Ishikawa (cell line): ENCODE measurements at regions not wholly inside any gene's neighbourhood (a gene's known extent, or its start where the extent isn't known, plus 50 kb on each side); places are given as distances from the start of the nearest gene placed in this dataset.

Source experiments
- CEBPB ChIP-seq: IDR thresholded peaks from 2 replicates; pipeline ENCODE4 v1.6.1; 2012
- CREB1 ChIP-seq: IDR thresholded peaks from 2 replicates; pipeline ENCODE4 v1.6.1; 2012; ENCODE audit warnings: low read depth
- EGR1 ChIP-seq: IDR thresholded peaks from 2 replicates; pipeline ENCODE4 v1.6.1; 2012
- EP300 ChIP-seq: IDR thresholded peaks from 2 replicates; pipeline ENCODE4 v1.6.1; 2012; ENCODE audit warnings: borderline replicate concordance
- FOXM1 ChIP-seq: IDR thresholded peaks from 2 replicates; pipeline ENCODE4 v1.6.1; 2012; ENCODE audit warnings: low read depth, borderline replicate concordance
- MAX ChIP-seq: IDR thresholded peaks from 2 replicates; pipeline ENCODE4 v1.6.1; 2012
- NFIC ChIP-seq: IDR thresholded peaks from 2 replicates; pipeline ENCODE4 v1.6.1; 2012
- RAD21 ChIP-seq: IDR thresholded peaks from 2 replicates; pipeline ENCODE4 v1.6.1; 2012; ENCODE audit warnings: low read depth
- REST ChIP-seq: IDR thresholded peaks from 2 replicates; pipeline ENCODE4 v1.6.1; 2012; ENCODE audit warnings: low read depth, mild to moderate bottlenecking
- TAF1 ChIP-seq: IDR thresholded peaks from 2 replicates; pipeline ENCODE4 v1.6.1; 2012; ENCODE audit warnings: low read depth, mild to moderate bottlenecking
- TCF12 ChIP-seq: IDR thresholded peaks from 2 replicates; pipeline ENCODE4 v1.6.1; 2012; ENCODE audit warnings: low read depth
- TEAD4 ChIP-seq: IDR thresholded peaks from 2 replicates; pipeline ENCODE4 v1.6.1; 2012
- USF1 ChIP-seq: IDR thresholded peaks from 2 replicates; pipeline ENCODE4 v1.6.1; 2012
- YY1 ChIP-seq: IDR thresholded peaks from 2 replicates; pipeline ENCODE4 v1.6.1; 2012; ENCODE audit warnings: low read depth
- ZBTB7A ChIP-seq: IDR thresholded peaks from 2 replicates; pipeline ENCODE4 v1.6.1; 2012; ENCODE audit warnings: low read depth

- TF ChIP-seq RAD21, result no peak
- TF ChIP-seq TEAD4, result no peak
- no peak for TF ChIP-seq USF1
- TF ChIP-seq FOXM1, result no peak
- TF ChIP-seq NFIC, result no peak
- TF ChIP-seq REST, result no peak
- TF ChIP-seq TAF1, result no peak
- no peak for TF ChIP-seq EGR1
- no peak for TF ChIP-seq MAX
These were observed 256.6 kb upstream of the FOXN3 start for GRCh38 chr14:89673512-89674225.

GRCh38 chr14:89672636-89673511 is 255.8 kb upstream of the FOXN3 start:
- TF ChIP-seq EGR1, result no peak
- no peak for TF ChIP-seq CREB1
- no peak for TF ChIP-seq NFIC
- no peak for TF ChIP-seq ZBTB7A
- TF ChIP-seq CEBPB, result no peak
- TF ChIP-seq USF1, result no peak
- TF ChIP-seq FOXM1, result no peak
- TF ChIP-seq RAD21, result no peak
- TF ChIP-seq MAX, result no peak
- TF ChIP-seq REST, result no peak
- no peak for TF ChIP-seq YY1
- TF ChIP-seq EP300, result no peak
- no peak for TF ChIP-seq TCF12
- TF ChIP-seq TEAD4, result no peak
- no peak for TF ChIP-seq TAF1

GRCh38 chr14:89669193-89669592 is 252.2 kb upstream of the FOXN3 start:
- TF ChIP-seq USF1 (no peak), NFIC (no peak), TAF1 (no peak)

GRCh38 chr14:89667983-89668382 is 250.9 kb upstream of the FOXN3 start:
- TF ChIP-seq USF1, result no peak
- no peak for TF ChIP-seq TCF12
- TF ChIP-seq TEAD4, result no peak
- TF ChIP-seq FOXM1, result no peak
- TF ChIP-seq CEBPB, result no peak
- TF ChIP-seq YY1, result no peak
- no peak for TF ChIP-seq TAF1
- TF ChIP-seq EP300, result no peak
- TF ChIP-seq MAX, result no peak
- no peak for TF ChIP-seq CREB1
- TF ChIP-seq REST, result no peak
- TF ChIP-seq EGR1, result no peak
